Fibroblast of pulmonary artery (primary cell): ENCODE measurements at regions not wholly inside any gene's neighbourhood (a gene's known extent, or its start where the extent isn't known, plus 50 kb on each side); places are given as distances from the start of the nearest gene placed in this dataset.
"Not testable (repeated sequence)": the region's sequence is repeated elsewhere in the genome, so short reads cannot be mapped to it uniquely, and the experiment has no call there.

Source experiments
- DNase-seq: peaks from one replicate; pipeline ENCODE4 v3.0.0-alpha.2; 2010; ENCODE audit warnings: low read depth
- H3K4me3 ChIP-seq: replicated peaks from 2 replicates; pipeline ENCODE4 v1.5.1; 2011; ENCODE audit warnings: low read depth, mild to moderate bottlenecking, control low read depth, low read length, moderate library complexity
- TF ChIP-seq, protein P1 (sequence below): IDR thresholded peaks from 2 replicates; pipeline ENCODE4 v1.5.1; 2011; ENCODE audit warnings: mild to moderate bottlenecking, control low read depth, low read length, inconsistent platforms; ENCODE audit errors: missing control alignments

DNA sequence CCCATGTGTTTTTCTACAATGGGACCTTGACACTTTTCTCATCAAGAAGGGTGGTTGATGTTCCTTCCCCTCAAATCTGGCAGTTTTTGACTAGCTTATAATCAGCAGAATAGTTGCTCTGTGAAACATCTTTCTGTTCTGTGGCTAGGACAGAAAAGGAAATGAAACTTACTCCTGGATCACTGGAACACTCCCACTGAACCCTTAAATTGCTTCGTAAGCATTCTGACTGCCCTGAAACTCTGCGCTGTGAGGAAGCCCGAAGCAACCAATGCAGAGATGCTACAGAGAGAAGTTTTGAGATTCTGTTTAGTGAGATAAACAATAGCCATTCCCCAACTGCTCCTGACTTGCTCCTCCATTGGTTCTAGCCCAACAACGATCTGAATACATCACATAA is 602.2 kb downstream of the CENPC start:
- TF ChIP-seq, protein P1, sequence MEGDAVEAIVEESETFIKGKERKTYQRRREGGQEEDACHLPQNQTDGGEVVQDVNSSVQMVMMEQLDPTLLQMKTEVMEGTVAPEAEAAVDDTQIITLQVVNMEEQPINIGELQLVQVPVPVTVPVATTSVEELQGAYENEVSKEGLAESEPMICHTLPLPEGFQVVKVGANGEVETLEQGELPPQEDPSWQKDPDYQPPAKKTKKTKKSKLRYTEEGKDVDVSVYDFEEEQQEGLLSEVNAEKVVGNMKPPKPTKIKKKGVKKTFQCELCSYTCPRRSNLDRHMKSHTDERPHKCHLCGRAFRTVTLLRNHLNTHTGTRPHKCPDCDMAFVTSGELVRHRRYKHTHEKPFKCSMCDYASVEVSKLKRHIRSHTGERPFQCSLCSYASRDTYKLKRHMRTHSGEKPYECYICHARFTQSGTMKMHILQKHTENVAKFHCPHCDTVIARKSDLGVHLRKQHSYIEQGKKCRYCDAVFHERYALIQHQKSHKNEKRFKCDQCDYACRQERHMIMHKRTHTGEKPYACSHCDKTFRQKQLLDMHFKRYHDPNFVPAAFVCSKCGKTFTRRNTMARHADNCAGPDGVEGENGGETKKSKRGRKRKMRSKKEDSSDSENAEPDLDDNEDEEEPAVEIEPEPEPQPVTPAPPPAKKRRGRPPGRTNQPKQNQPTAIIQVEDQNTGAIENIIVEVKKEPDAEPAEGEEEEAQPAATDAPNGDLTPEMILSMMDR, result no peak
- DNase-seq, result no peak
- H3K4me3 ChIP-seq, result no peak overlapping the region

DNA sequence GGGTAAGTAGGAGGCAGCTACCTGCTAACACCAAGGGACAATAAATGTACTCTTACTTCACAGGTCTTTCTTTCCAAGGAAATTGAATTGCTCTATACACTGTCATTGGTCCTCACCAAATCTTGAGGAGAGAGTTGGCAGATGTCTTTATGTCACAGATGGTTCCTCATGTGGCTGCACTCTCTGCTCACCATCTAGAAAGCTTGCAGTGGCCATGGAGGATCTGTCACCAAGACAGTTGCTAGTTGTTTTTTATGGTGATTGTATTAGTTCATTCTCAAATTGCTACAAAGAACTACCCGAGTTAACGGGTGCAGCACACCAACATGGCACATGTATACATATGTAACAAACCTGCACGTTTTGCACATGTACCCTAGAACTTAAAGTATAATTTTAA is 613.3 kb downstream of the CENPC start:
- not testable (repeated sequence) for DNase-seq, H3K4me3 ChIP-seq

DNA sequence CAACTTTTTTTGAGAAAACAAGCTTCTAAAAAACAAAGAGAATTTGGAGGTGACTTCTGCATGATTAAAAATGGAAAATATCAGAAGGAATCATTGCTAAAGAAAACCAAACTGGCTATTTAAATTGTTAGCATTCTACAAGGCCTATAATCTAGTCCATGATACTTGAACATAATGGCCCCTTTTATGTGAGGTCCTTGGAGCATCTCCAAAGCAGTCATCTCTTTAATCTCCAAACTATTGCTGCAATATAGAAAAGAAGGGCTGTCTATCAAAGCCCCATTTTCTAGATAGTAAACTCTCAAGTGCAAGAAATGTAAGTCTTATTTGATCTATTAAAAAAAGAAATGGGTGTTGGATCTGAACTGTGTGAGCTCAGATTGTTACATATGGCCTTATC is 615.1 kb downstream of the CENPC start:
- no peak overlapping the region for H3K4me3 ChIP-seq
- no peak for DNase-seq
- TF ChIP-seq, protein P1, result no peak

DNA sequence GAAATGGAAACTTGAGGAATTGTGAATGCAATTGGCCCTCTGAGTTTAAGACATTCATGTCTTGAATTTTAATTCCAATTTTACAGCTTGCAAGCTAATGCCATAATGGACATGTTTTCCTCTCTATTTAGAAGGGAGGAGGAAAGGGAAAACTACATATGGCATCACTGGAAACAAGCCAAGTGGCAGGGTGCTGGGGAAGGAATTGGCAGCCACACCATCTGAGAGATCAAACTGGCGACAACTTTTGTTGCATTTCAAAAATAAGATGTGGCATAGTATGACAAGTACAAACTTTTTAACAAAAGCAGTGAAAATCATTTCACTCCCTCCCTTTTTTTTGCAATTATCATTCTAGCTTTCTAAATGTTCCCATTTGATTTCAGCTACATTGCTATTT is 615.6 kb downstream of the CENPC start:
- no peak for DNase-seq
- H3K4me3 ChIP-seq, result no peak overlapping the region
- TF ChIP-seq, protein P1, result no peak

DNA sequence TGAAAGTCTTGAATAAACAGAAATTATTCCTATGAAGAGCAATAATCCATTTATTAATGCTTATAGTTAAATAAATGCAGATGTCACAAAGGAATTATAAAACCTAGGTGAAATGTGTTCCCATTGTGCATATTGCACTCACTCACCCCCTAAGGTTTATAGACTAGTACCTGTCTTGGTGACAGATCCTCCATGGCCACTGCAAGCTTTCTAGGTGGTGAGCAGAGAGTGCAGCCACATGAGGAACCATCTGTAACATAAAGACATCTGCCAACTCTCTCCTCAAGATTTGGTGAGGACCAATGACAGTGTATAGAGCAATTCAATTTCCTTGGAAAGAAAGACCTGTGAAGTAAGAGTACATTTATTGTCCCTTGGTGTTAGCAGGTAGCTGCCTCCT is 616.4 kb downstream of the CENPC start:
- not testable (repeated sequence) for DNase-seq, H3K4me3 ChIP-seq

DNA sequence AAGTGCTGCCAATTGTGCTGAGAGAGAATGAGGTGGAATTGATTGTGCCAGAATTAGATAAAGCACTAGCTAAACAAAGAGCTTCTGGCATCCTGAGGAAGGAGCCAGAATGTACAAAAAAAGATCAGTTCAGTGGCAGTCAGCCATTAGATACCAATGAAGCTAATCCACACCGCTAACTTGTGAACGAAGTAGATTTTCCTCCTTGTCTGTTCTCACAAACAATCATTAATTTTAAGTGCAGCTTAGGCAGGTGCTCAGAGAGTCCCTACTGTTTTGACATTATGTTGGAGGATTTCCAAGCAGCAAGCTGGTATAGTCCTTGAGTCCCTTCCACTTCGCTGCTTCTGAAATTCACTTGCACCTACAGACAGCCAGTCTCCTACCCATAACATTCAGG is 617.4 kb downstream of the CENPC start:
- TF ChIP-seq, protein P1, result no peak
- H3K4me3 ChIP-seq, result no peak overlapping the region
- DNase-seq, result no peak

DNA sequence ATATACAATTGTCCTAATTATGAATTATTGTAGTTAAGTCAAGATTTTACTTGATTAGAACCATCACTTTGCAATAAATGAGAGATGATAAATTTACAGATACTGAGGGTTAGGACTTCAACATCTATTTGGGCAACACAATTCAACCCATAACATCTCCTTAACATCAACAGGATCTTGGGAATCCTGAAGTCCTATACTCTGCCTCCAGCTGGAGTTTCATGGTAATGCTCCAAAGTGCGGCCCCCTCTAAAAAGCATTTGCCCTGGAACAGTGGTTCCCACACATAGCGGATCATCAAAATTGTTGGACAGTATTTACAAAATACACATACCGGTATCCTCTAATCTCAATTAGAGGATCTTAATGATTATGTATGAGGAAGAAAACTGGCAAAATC is 618.6 kb downstream of the CENPC start:
- TF ChIP-seq, protein P1, result no peak
- no peak overlapping the region for H3K4me3 ChIP-seq
- DNase-seq, result no peak

DNA sequence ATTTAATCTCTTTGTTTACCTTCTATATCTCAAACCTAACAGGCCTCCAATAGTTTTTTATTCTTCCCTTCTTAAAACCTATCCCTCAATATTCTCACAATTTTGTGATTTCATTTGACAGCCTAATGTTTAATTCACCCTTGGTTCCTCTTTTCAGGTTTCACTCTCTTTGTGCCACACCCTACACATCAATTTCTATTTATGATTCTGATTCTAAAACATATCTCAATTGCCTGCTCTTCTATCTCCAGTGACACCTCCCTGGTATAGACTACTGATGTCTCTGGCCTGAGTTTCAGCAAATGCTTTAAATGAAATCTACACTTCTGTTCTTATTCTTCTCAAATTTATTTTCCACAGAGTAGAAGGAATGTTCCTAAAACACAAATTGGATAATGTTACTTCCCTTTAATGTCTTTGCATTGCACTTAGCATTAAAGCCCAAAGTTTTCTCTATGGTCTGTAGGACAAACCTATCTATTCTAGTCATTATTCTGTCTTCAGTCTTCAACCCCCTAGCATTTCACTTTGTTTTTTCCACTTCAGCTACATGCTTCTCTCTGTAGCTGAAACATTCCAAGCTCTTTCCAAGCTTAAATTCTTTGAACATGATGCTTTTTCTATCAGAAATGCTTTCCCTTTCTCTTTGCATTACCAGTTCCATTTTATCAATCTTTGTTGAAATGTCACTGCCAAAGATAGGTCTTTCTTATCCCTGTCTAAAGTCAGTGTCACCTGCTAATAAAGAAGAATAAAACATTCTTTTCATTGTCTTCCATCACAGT is 622.0 kb downstream of the CENPC start:
- no peak overlapping the region for H3K4me3 ChIP-seq
- no peak for DNase-seq
- TF ChIP-seq, protein P1, result no peak
